ENCODE measurements at regions not wholly inside any gene's neighbourhood (a gene's known extent, or its start where the extent isn't known, plus 50 kb on each side); places are given as distances from the start of the nearest gene placed in this dataset.
A peak's percentile ranks its signal among the peaks of the same experiment; 100 is the strongest.
"Not testable (repeated sequence)": the region's sequence is repeated elsewhere in the genome, so short reads cannot be mapped to it uniquely, and the experiment has no call there.

GRCh38 chr3:194249323-194250097, 101.6 kb downstream of the CPN2 start:
- no peak for DNase-seq (ENCODE audit: low spot score)

GRCh38 chr3:194250098-194251002, 100.8 kb downstream of the CPN2 start:
- DNase-seq (ENCODE audit: low spot score), result peak; percentile 81

GRCh38 chr3:194251007-194251406, 100.1 kb downstream of the CPN2 start:
- DNase-seq (ENCODE audit: low spot score), result no peak

GRCh38 chr3:194251461-194251860, 99.7 kb downstream of the CPN2 start:
- no peak for DNase-seq (ENCODE audit: low spot score)

- no peak for DNase-seq (ENCODE audit: low spot score)
Measured at GRCh38 chr3:194251891-194252560, 99.1 kb downstream of the CPN2 start.

GRCh38 chr3:194253270-194253669, 97.9 kb downstream of the CPN2 start:
- no peak for DNase-seq (ENCODE audit: low spot score)

GRCh38 chr3:194254040-194254439, 97.1 kb downstream of the CPN2 start:
- no peak for DNase-seq (ENCODE audit: low spot score)

- no peak for DNase-seq (ENCODE audit: low spot score)
Measured at GRCh38 chr3:194255252-194256039, 95.7 kb downstream of the CPN2 start.

GRCh38 chr3:194256040-194256945, 94.8 kb downstream of the CPN2 start:
- DNase-seq (ENCODE audit: low spot score), result no peak

- DNase-seq (ENCODE audit: low spot score), result no peak
Measured at GRCh38 chr3:194257151-194257621, 93.9 kb downstream of the CPN2 start.

GRCh38 chr3:194257916-194258668, 93.0 kb downstream of the CPN2 start:
- no peak for DNase-seq (ENCODE audit: low spot score)

GRCh38 chr3:194259982-194260766, 91.0 kb downstream of the CPN2 start:
- no peak for DNase-seq (ENCODE audit: low spot score)

- no peak for DNase-seq (ENCODE audit: low spot score)
Measured at GRCh38 chr3:194261581-194262063, 89.5 kb downstream of the CPN2 start.

- DNase-seq (ENCODE audit: low spot score), result no peak
Measured at GRCh38 chr3:194262176-194262924, 88.8 kb downstream of the CPN2 start.

- no peak for DNase-seq (ENCODE audit: low spot score)
Measured at GRCh38 chr3:194262925-194263305, 88.2 kb downstream of the CPN2 start.

- not testable (repeated sequence) for DNase-seq (ENCODE audit: low spot score)
Measured at GRCh38 chr3:194264631-194265504, 86.3 kb downstream of the CPN2 start.

- peak; percentile 93 for DNase-seq (ENCODE audit: low spot score)
Measured at GRCh38 chr3:194265505-194265892, 85.6 kb downstream of the CPN2 start.
